CD4-positive, CD25-positive, alpha-beta regulatory T cell (primary cell): ENCODE measurements at regions not wholly inside any gene's neighbourhood (a gene's known extent, or its start where the extent isn't known, plus 50 kb on each side); places are given as distances from the start of the nearest gene placed in this dataset.

Experiments
- ATAC-seq, 2 donors: fragments of 150-1000 bp; cut with Tn5 transposase; one replicate each; pipeline ENCODE4 v1.10.0; 2021; ENCODE audit warnings: low read depth in 2 of 2, moderate number of reproducible peaks in 2 of 2, moderate library complexity in 1 of 2
- DNase-seq, 3 donors: peaks; one replicate each; pipeline versions ENCODE4 v3.0.0 to v3.0.0-alpha.2; 2012 to 2022; ENCODE audit warnings: mixed read lengths in 1 of 3
- H3K27ac ChIP-seq: one replicate; pipeline ENCODE4 v1.7.0; 2013; ENCODE audit warnings: mild to moderate bottlenecking, low read length; ENCODE audit not compliant: insufficient read depth, poor library complexity, severe bottlenecking
- H3K27me3 ChIP-seq: one replicate; pipeline ENCODE4 v1.7.0; 2013; ENCODE audit warnings: low read length; ENCODE audit not compliant: control insufficient read depth, insufficient read depth
- H3K36me3 ChIP-seq: one replicate; pipeline ENCODE4 v1.7.0; 2013; ENCODE audit warnings: mild to moderate bottlenecking, low read length, moderate library complexity; ENCODE audit not compliant: control insufficient read depth, insufficient read depth
- H3K4me1 ChIP-seq: 2 replicates; pipeline ENCODE4 v1.7.0; 2013; ENCODE audit warnings: mild to moderate bottlenecking, low read length; ENCODE audit not compliant: insufficient read depth, control insufficient read depth, poor library complexity, severe bottlenecking
- H3K4me3 ChIP-seq: one replicate; pipeline ENCODE4 v1.7.0; 2013; ENCODE audit warnings: low read depth, mild to moderate bottlenecking, low read length, moderate library complexity
- H3K9me3 ChIP-seq, 2 experiments: 1 replicate in 1 of 2; 2 replicates in 1 of 2; pipeline ENCODE4 v1.7.0; 2013; ENCODE audit warnings: low read length in 2 of 2, mild to moderate bottlenecking in 1 of 2, moderate library complexity in 1 of 2; ENCODE audit not compliant: control insufficient read depth in 2 of 2
- H3K27ac Mint-ChIP-seq, 3 donors: one replicate each; pipeline ENCODE4 v1.8.0; 2020 to 2022; ENCODE audit warnings: mild to moderate bottlenecking in 3 of 3, mixed read lengths in 3 of 3, moderate library complexity in 2 of 3
- H3K27me3 Mint-ChIP-seq: one replicate; pipeline ENCODE4 v1.8.0; 2022; ENCODE audit warnings: mild to moderate bottlenecking, mixed read lengths
- H3K36me3 Mint-ChIP-seq: one replicate; pipeline ENCODE4 v1.8.0; 2020; ENCODE audit warnings: mixed read lengths
- H3K4me1 Mint-ChIP-seq, 4 donors: one replicate each; pipeline ENCODE4 v1.8.0; 2020 to 2022; ENCODE audit warnings: mixed read lengths in 4 of 4, mild to moderate bottlenecking in 1 of 4
- H3K4me3 Mint-ChIP-seq, 4 donors: one replicate each; pipeline ENCODE4 v1.8.0; 2020 to 2022; ENCODE audit warnings: mild to moderate bottlenecking in 4 of 4, mixed read lengths in 4 of 4, moderate library complexity in 3 of 4
- H3K9me3 Mint-ChIP-seq, 7 donors: one replicate each; pipeline ENCODE4 v1.8.0; 2020 to 2022; ENCODE audit warnings: mixed read lengths in 7 of 7, mild to moderate bottlenecking in 3 of 7, moderate library complexity in 2 of 7

GRCh38 chr11:106271086-106271485 lies 193.6 kb downstream of the AASDHPPT start:
- Histone ChIP-seq H3K4me1 (no peaks in the 10 kb centered on the region), H3K9me3 (no peaks in the 10 kb centered on the region), H3K27me3 (no peaks in the 10 kb centered on the region), H3K4me3 (no peak overlapping the region), H3K27ac (no peak overlapping the region), H3K36me3 (no peaks in the 10 kb centered on the region)
- Mint-ChIP-seq H3K4me1 (no peaks in the 10 kb centered on the region), H3K27ac (no peak overlapping the region), H3K4me3 (no peak overlapping the region), H3K36me3 (no peaks in the 10 kb centered on the region), H3K9me3 (peaks cover 3 to 18% (median 8%) of the 10 kb centered on the region in 7 donors), H3K27me3 (no peaks in the 10 kb centered on the region)
- ATAC-seq, result no peak
- no peak for DNase-seq

GRCh38 chr11:106271686-106272085 lies 194.2 kb downstream of the AASDHPPT start:
- no peak for ATAC-seq
- H3K27ac ChIP-seq, result no peak overlapping the region
- Mint-ChIP-seq H3K27ac (no peak overlapping the region), H3K4me1 (no peaks in the 10 kb centered on the region), H3K36me3 (no peaks in the 10 kb centered on the region), H3K4me3 (no peak overlapping the region), H3K27me3 (no peaks in the 10 kb centered on the region), H3K9me3 (peaks cover 4 to 15% (median 5%) of the 10 kb centered on the region in 7 donors)
- H3K4me1 ChIP-seq, result no peaks in the 10 kb centered on the region
- H3K27me3 ChIP-seq, result no peaks in the 10 kb centered on the region
- no peaks in the 10 kb centered on the region for H3K9me3 ChIP-seq
- no peaks in the 10 kb centered on the region for H3K36me3 ChIP-seq
- H3K4me3 ChIP-seq, result no peak overlapping the region
- DNase-seq, result no peak

- no peak overlapping the region for H3K4me3 Mint-ChIP-seq
These were observed 197.7 kb downstream of the AASDHPPT start for GRCh38 chr11:106275151-106275550.

GRCh38 chr11:106276126-106276525 lies 198.7 kb downstream of the AASDHPPT start:
- DNase-seq (no peak), ATAC-seq (no peak)
- H3K4me3 Mint-ChIP-seq, result no peak overlapping the region
- Histone ChIP-seq H3K27ac (no peak overlapping the region), H3K9me3 (no peaks in the 10 kb centered on the region), H3K36me3 (no peaks in the 10 kb centered on the region), H3K4me1 (no peaks in the 10 kb centered on the region), H3K27me3 (no peaks in the 10 kb centered on the region), H3K4me3 (no peak overlapping the region)
- no peaks in the 10 kb centered on the region for H3K4me1 Mint-ChIP-seq
- no peaks in the 10 kb centered on the region for H3K27me3 Mint-ChIP-seq
- no peak overlapping the region for H3K27ac Mint-ChIP-seq
- H3K9me3 Mint-ChIP-seq, result peaks cover 0 to 12% (median 3%) of the 10 kb centered on the region in 7 donors
- H3K36me3 Mint-ChIP-seq, result no peaks in the 10 kb centered on the region

More at GRCh38 chr11:106275151-106275550, 197.7 kb downstream of the AASDHPPT start:
- ATAC-seq, result no peak
- H3K27ac ChIP-seq, result no peak overlapping the region
- DNase-seq, result no peak
- H3K4me3 ChIP-seq, result no peak overlapping the region
- no peak overlapping the region for H3K27ac Mint-ChIP-seq
- no peaks in the 10 kb centered on the region for H3K36me3 ChIP-seq
- no peaks in the 10 kb centered on the region for H3K9me3 ChIP-seq
- peaks cover 0 to 11% (median 4%) of the 10 kb centered on the region in 7 donors for H3K9me3 Mint-ChIP-seq
- H3K27me3 Mint-ChIP-seq, result no peaks in the 10 kb centered on the region
- no peaks in the 10 kb centered on the region for H3K36me3 Mint-ChIP-seq
- no peaks in the 10 kb centered on the region for H3K27me3 ChIP-seq
- H3K4me1 ChIP-seq, result no peaks in the 10 kb centered on the region
- H3K4me1 Mint-ChIP-seq, result no peaks in the 10 kb centered on the region

GRCh38 chr11:106276859-106277436 lies 199.5 kb downstream of the AASDHPPT start:
- no peak overlapping the region for H3K27ac Mint-ChIP-seq

GRCh38 chr11:106277484-106277883 lies 200.0 kb downstream of the AASDHPPT start:
- DNase-seq (no peak), ATAC-seq (no peak)
- H3K4me1 ChIP-seq, result no peaks in the 10 kb centered on the region
- Mint-ChIP-seq H3K27ac (no peak overlapping the region), H3K4me3 (no peak overlapping the region), H3K4me1 (no peaks in the 10 kb centered on the region), H3K9me3 (peaks cover 0 to 9% (median 3%) of the 10 kb centered on the region in 7 donors), H3K36me3 (no peaks in the 10 kb centered on the region), H3K27me3 (no peaks in the 10 kb centered on the region)
- H3K4me3 ChIP-seq, result no peak overlapping the region
- H3K36me3 ChIP-seq, result no peaks in the 10 kb centered on the region
- no peak overlapping the region for H3K27ac ChIP-seq
- H3K27me3 ChIP-seq, result no peaks in the 10 kb centered on the region
- no peaks in the 10 kb centered on the region for H3K9me3 ChIP-seq

More at GRCh38 chr11:106276859-106277436, 199.5 kb downstream of the AASDHPPT start:
- peaks cover 0 to 10% (median 3%) of the 10 kb centered on the region in 7 donors for H3K9me3 Mint-ChIP-seq
- ATAC-seq (no peak), DNase-seq (no peak)
- no peaks in the 10 kb centered on the region for H3K36me3 Mint-ChIP-seq
- no peaks in the 10 kb centered on the region for H3K27me3 Mint-ChIP-seq
- no peak overlapping the region for H3K4me3 ChIP-seq
- no peak overlapping the region for H3K4me3 Mint-ChIP-seq
- H3K4me1 Mint-ChIP-seq, result no peaks in the 10 kb centered on the region
- no peaks in the 10 kb centered on the region for H3K27me3 ChIP-seq
- H3K9me3 ChIP-seq, result no peaks in the 10 kb centered on the region
- H3K27ac ChIP-seq, result no peak overlapping the region
- H3K4me1 ChIP-seq, result no peaks in the 10 kb centered on the region
- H3K36me3 ChIP-seq, result no peaks in the 10 kb centered on the region

GRCh38 chr11:106278391-106278790 lies 200.9 kb downstream of the AASDHPPT start:
- H3K4me1 ChIP-seq, result no peaks in the 10 kb centered on the region
- H3K27ac Mint-ChIP-seq, result no peak overlapping the region
- H3K9me3 Mint-ChIP-seq, result peaks cover 0 to 9% (median 2%) of the 10 kb centered on the region in 7 donors
- ATAC-seq (no peak), DNase-seq (no peak)
- H3K36me3 Mint-ChIP-seq, result no peaks in the 10 kb centered on the region
- no peak overlapping the region for H3K4me3 Mint-ChIP-seq
- H3K4me1 Mint-ChIP-seq, result no peaks in the 10 kb centered on the region
- H3K9me3 ChIP-seq, result no peaks in the 10 kb centered on the region
- no peak overlapping the region for H3K4me3 ChIP-seq
- H3K27me3 Mint-ChIP-seq, result no peaks in the 10 kb centered on the region
- no peaks in the 10 kb centered on the region for H3K27me3 ChIP-seq
- H3K27ac ChIP-seq, result no peak overlapping the region
- no peaks in the 10 kb centered on the region for H3K36me3 ChIP-seq

- no peaks in the 10 kb centered on the region for H3K4me1 Mint-ChIP-seq
- H3K9me3 Mint-ChIP-seq, result peaks cover 0 to 5% (median 0%) of the 10 kb centered on the region in 7 donors
- H3K4me3 ChIP-seq, result no peak overlapping the region
- no peaks in the 10 kb centered on the region for H3K27me3 ChIP-seq
- no peaks in the 10 kb centered on the region for H3K4me1 ChIP-seq
- no peak overlapping the region for H3K4me3 Mint-ChIP-seq
- H3K36me3 ChIP-seq, result no peaks in the 10 kb centered on the region
- no peaks in the 10 kb centered on the region for H3K9me3 ChIP-seq
- no peaks in the 10 kb centered on the region for H3K36me3 Mint-ChIP-seq
- H3K27ac ChIP-seq, result no peak overlapping the region
- no peak overlapping the region for H3K27ac Mint-ChIP-seq
- ATAC-seq (no peak), DNase-seq (no peak)
- no peaks in the 10 kb centered on the region for H3K27me3 Mint-ChIP-seq
These were observed 202.6 kb downstream of the AASDHPPT start for GRCh38 chr11:106280036-106280435.
